ENCODE measurements at regions not wholly inside any gene's neighbourhood (a gene's known extent, or its start where the extent isn't known, plus 50 kb on each side); places are given as distances from the start of the nearest gene placed in this dataset.

- Histone ChIP-seq H3K4me3 (no peak overlapping the region), H3K27me3 (no peaks in the 10 kb centered on the region), H3K4me2 (no peak overlapping the region), H3K9me2 (replicated peaks; ENCODE audit: insufficient read depth) (no peaks in the 10 kb centered on the region), H3K4me1 (ENCODE audit: insufficient read depth) (no peaks in the 10 kb centered on the region), H3K27ac (no peak overlapping the region), H3K9me3 (ENCODE audit: low read depth) (no peaks in the 10 kb centered on the region), H2AFZ (no peak overlapping the region), H4K20me1 (ENCODE audit: insufficient read depth, poor library complexity, severe bottlenecking) (no peaks in the 10 kb centered on the region), H3K79me2 (no peaks in the 10 kb centered on the region), H3K36me3 (replicated peaks; ENCODE audit: insufficient read depth, low read depth) (no peaks in the 10 kb centered on the region)
- 95% methylated on average over 7 of the region's 7 CpGs for WGBS (ENCODE audit: low lambda C conversion rate, missing lambda C conversion rate)
- no peak for DNase-seq (ENCODE audit: low spot score)
- no peak for TF ChIP-seq EZH2 (IDR thresholded peaks at IDR 0.05; ENCODE audit: borderline replicate concordance)
- TF ChIP-seq CTCF (IDR thresholded peaks at IDR 0.05; ENCODE audit: poor library complexity), result no peak
- TF ChIP-seq EZH2phosphoT487 (IDR thresholded peaks at IDR 0.05; ENCODE audit: low read depth, severe bottlenecking, unreplicated experiment), result no peak
Measured at GRCh38 chr5:109939116-109939682, 249.5 kb downstream of the MAN2A1 start.

GRCh38 chr5:109942646-109943045, 252.9 kb downstream of the MAN2A1 start:
- Histone ChIP-seq H3K4me3 (no peak overlapping the region), H3K79me2 (no peaks in the 10 kb centered on the region), H3K27ac (no peak overlapping the region), H3K27me3 (no peaks in the 10 kb centered on the region), H3K4me2 (no peak overlapping the region), H3K9me3 (ENCODE audit: low read depth) (no peaks in the 10 kb centered on the region), H3K4me1 (ENCODE audit: insufficient read depth) (no peaks in the 10 kb centered on the region), H3K9me2 (replicated peaks; ENCODE audit: insufficient read depth) (no peaks in the 10 kb centered on the region), H4K20me1 (ENCODE audit: insufficient read depth, poor library complexity, severe bottlenecking) (no peaks in the 10 kb centered on the region), H3K36me3 (replicated peaks; ENCODE audit: insufficient read depth, low read depth) (no peaks in the 10 kb centered on the region), H2AFZ (no peak overlapping the region)
- 84% methylated on average over 1 of the region's 1 CpG for WGBS (ENCODE audit: low lambda C conversion rate, missing lambda C conversion rate)
- no peak for DNase-seq (ENCODE audit: low spot score)
- TF ChIP-seq EZH2 (IDR thresholded peaks at IDR 0.05; ENCODE audit: borderline replicate concordance), result no peak
- no peak for TF ChIP-seq EZH2phosphoT487 (IDR thresholded peaks at IDR 0.05; ENCODE audit: low read depth, severe bottlenecking, unreplicated experiment)
- no peak for TF ChIP-seq CTCF (IDR thresholded peaks at IDR 0.05; ENCODE audit: poor library complexity)

GRCh38 chr5:109943701-109944235, 254.0 kb downstream of the MAN2A1 start:
- no peak overlapping the region for H2AFZ ChIP-seq
- H3K9me3 ChIP-seq (ENCODE audit: low read depth), result no peaks in the 10 kb centered on the region
- no peak overlapping the region for H3K4me3 ChIP-seq
- no peak for DNase-seq (ENCODE audit: low spot score)
- 76% methylated on average over 3 of the region's 3 CpGs for WGBS (ENCODE audit: low lambda C conversion rate, missing lambda C conversion rate)
- no peak overlapping the region for H3K27ac ChIP-seq
- H4K20me1 ChIP-seq (ENCODE audit: insufficient read depth, poor library complexity, severe bottlenecking), result no peaks in the 10 kb centered on the region
- no peaks in the 10 kb centered on the region for H3K9me2 ChIP-seq (replicated peaks; ENCODE audit: insufficient read depth)
- no peak overlapping the region for H3K4me2 ChIP-seq
- H3K36me3 ChIP-seq (replicated peaks; ENCODE audit: insufficient read depth, low read depth), result no peaks in the 10 kb centered on the region
- no peaks in the 10 kb centered on the region for H3K79me2 ChIP-seq
- no peaks in the 10 kb centered on the region for H3K4me1 ChIP-seq (ENCODE audit: insufficient read depth)
- TF ChIP-seq EZH2phosphoT487 (IDR thresholded peaks at IDR 0.05; ENCODE audit: low read depth, severe bottlenecking, unreplicated experiment) (no peak), CTCF (IDR thresholded peaks at IDR 0.05; ENCODE audit: poor library complexity) (no peak), EZH2 (IDR thresholded peaks at IDR 0.05; ENCODE audit: borderline replicate concordance) (no peak)
- no peaks in the 10 kb centered on the region for H3K27me3 ChIP-seq

All from hepatocyte (in vitro differentiated cells).